GM03348 (cell line): ENCODE measurements at regions not wholly inside any gene's neighbourhood (a gene's known extent, or its start where the extent isn't known, plus 50 kb on each side); places are given as distances from the start of the nearest gene placed in this dataset.
A peak's percentile ranks its signal among the peaks of the same experiment; 100 is the strongest.

Source experiments
- DNase-seq: peaks from one replicate; pipeline ENCODE4 v3.0.0; 2012; ENCODE audit warnings: low spot score

DNA sequence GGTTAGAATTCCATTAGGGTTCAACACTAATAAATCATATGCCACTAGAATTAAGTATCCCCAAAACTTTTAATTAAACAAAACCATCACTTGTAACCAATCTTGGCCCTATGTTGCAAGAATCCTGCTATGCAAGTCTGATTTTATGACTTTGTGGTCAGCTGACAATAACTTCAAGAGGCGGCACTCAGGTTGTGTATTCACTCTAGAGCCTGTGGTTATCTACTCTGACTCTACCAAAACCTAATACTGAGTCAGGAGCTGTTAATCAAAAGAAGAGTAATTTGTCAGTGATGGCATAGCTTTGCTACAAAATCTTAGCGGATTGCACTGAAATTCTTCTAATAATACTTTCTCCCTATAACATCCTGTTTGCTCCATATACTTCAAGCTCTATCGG is 253.7 kb downstream of the AASDHPPT start:
- peak; percentile 26 for DNase-seq

DNA sequence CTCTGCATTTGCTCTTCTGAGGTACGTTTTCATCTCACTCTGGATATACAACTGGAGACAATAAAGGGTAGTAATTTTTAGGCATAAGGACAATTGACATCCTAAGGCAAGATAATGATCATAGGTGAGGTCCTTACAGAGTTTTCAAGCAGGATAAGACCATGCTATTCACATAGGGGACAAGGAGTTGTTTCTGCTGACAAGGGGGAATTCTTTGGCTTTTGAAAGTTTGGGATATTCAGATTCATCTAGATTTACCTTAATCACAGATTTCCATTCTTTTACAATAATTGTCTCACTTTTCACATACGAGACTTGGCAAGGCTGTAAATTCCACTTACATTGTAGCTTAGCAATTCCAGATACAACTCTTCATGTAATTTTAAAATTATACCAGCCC is 256.2 kb downstream of the AASDHPPT start:
- no peak for DNase-seq

DNA sequence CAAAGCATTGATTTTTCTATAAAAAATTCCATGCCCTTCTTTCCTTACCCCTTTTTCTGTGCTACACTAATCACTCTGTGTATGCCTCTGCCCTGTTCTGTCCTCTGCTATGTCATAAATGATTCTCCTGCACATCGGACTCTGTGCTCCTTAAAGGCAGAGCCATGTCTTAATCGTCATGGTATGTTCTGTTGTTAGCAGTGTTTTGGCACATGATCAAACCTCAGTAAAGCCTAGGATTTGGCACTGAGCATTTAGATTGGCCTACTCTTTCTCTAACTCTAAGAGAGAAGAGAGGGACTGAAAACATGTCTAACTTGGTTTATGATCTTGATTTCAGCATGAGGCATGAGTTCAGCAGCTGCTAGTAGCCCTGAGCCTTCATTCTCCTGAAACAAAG is 266.9 kb downstream of the AASDHPPT start:
- no peak for DNase-seq

GRCh38 chr11:106344966-106345365 is 267.5 kb downstream of the AASDHPPT start:
- no peak for DNase-seq

- no peak for DNase-seq
These were observed 275.6 kb downstream of the AASDHPPT start for GRCh38 chr11:106353031-106353430.

- no peak for DNase-seq
These were observed 291.8 kb downstream of the AASDHPPT start for GRCh38 chr11:106369224-106369623.

DNA sequence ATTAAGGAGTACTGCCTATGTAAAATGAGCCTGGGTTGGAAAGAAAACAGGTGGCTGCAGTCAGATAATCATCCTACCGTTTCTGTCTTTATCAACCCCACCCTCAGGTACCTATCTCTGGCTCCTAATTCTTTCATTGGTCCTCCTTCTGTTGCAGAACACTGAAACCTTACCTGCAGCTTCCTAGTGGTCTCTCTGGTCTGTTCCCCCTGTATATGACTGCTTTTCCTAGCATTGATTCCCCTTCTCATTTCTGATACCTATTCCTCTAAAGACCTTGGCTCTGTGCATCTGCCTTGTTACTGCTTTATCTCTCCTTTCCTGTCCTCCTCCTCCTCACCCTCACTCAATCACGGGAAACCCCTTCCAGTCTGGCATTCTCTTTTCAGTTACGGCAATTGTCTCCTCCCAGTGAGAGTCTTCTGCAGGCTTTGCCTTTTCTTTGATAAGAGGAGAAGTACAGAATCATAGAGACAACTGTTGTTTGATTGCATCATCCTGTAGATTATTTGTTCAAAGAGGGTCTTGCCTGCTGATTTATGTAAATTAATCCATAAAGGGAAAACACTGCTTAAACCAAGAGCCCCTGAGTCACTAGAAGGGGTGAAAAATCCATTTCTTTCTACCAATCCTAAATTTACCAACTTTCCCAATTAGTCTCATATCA is 301.2 kb downstream of the AASDHPPT start:
- no peak for DNase-seq

DNA sequence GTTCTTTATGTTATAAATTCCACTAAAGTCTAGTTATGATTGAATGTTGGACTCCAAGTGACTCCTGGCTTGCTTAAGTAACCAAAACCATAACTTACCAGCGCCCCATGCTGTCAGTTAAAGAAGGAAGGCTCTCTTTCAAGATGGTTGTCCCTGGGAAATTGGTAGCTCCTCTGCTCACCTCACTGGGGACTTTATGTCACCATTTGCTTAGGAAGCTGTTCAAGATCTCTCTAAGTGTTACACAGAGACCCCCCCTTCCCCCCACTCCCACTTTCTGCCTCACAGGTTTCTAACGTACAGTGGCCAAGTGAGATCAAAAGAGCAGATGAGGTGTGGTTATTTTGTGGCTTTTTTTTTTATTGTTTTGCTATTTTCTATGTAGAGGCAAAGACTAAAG is 301.8 kb downstream of the AASDHPPT start:
- DNase-seq: no peak

- no peak for DNase-seq
These were observed 302.2 kb downstream of the AASDHPPT start for GRCh38 chr11:106379712-106380111.

DNA sequence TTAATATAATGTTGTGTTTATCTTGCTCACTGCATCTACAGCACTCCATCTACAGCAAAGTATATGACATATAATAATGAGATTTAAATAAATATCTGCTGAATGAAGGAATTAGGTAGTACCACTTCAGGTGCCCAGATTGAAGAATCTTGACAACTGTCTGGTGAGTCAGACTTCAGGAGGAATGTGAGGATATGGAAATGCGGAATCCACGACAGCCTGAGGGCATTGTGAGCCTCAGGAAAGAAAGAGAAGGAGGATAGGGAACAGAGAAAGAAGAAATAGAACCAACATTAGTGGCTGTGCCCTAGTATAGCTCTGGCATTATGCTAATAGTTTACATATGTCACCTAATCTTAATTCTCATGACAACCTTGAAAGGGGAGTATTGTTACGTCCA is 304.4 kb downstream of the AASDHPPT start:
- no peak for DNase-seq

- no peak for DNase-seq
These were observed 307.0 kb downstream of the AASDHPPT start for GRCh38 chr11:106384429-106384828.

- no peak for DNase-seq
These were observed 309.1 kb downstream of the AASDHPPT start for GRCh38 chr11:106386519-106386918.

DNA sequence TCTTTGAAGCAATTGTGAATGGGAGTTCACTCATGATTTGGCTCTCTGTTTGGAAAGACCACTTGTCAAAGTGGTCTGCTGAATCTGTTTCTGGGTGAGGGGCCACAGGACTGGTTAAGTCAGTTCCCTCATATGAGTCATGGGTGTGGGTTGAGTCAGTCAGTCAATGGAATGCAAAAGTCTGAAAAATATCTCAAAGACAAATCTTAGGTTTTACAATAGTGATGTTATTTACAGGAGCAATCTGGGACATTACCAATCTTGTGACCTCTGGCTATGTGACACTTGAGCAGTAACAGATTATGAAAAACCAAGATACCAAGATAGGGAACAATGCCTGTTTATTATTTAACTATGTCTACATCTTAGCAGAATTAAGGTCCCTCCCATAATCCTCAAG is 311.6 kb downstream of the AASDHPPT start:
- peak; percentile 27 for DNase-seq

DNA sequence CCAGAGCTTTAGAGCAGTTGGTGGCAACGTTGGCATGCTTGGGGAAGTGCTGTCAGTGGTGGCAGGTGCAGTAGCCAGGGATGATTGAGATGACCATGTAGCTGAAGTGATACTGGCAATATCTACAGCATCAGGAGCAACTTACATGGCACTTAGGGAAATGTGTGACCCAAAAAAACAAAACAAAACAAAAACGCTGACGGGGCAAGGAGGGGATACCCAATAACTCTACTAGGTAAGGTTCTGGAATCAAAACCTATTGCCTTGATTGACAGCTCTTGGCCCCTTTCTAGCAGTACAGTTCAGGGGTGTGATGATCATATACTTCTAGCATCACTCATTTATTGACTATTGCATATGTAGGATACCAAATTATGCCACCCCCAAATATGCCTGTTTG is 312.6 kb downstream of the AASDHPPT start:
- DNase-seq: no peak

DNA sequence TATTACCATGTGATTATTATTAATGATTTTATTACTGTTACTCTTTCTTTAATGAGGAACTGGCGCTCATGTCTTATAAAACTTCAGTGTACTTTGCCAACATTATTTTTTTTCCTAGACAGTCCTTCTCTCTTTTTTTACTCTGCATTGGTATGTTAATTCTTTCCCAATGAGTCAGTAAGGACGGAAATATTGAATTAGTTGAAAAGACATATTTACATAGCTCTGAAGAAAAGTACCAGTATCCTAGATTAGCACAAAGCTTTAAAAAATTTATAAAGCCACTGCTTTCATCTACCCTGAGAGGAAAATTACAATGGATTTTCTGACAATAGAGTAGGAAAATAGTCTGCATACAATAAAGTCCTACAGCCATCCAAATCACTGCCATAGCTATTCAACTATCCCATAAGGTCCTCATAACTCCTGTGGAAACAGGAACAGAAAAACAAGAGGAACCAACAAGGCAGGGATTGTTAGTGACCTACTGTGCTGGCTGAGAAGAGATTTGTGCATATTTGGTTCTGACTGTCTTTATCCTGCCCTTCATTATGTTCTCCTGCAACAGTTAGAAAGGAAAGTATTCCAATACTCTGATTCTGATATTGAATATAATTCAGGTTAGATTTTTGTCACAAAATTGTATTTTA is 314.4 kb downstream of the AASDHPPT start:
- peak; percentile 56 for DNase-seq

DNA sequence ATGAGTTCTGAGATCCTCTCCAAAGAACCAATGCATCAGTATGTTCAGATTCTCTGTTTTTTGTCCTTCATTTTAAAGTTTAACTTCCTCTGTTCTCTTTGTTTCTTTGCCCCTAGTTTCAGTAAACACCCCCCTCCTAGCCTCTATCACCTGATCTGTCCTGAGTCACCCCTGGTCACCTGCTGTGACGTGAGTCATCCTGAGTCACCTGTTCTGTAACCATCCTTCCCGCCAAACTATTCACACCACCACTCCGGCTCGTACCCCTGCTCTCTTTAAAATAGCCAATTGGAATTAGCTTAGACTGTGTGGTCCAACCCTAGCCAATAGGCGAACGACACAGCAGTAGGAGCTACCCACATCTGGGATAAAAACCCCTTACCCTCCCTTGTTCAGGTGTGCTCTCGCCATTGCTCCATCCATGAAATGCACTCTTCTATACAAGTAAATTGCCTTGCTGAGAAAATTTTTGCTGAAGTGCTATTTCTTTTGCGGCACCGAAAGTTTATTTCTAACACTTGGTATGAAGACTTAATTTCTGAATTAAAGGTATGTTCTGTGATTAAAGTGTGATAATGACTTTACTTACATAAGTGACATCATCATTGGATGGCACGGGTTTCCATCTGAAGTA is 318.4 kb downstream of the AASDHPPT start:
- DNase-seq: no peak

DNA sequence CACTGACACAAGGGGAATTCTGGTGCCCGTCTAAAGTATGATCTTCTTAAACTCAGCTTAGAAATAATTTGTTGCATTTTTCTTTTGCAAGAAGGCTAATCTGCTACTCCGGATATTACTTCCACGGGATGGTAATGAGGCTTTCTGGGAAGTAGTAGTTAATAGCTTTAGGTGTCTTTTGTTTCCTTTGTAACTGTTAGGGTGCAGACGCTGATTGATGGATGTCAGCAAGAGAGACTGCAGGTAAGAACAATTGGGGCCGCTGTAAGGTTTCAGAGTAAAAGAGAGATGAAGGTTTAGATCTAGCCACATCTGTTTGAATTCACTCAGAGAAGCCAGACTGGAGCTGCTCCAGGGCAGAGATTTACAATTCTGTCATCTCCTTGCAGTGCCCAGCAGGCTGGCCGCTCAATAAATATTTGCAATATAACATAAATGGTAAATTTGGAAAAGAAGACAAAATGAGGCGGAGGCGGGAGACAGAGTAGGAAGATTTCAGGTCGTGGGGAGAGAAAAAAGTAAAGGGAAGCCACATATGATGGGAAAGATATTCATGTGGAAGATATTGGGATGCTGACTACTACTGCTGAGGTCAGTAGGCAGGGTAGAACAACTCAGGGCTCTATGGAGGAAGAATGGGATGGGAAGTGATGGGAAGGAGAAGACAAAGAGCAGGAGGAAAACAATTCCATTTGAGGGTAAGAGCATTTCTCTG is 320.5 kb downstream of the AASDHPPT start:
- DNase-seq: peak; percentile 9

- peak; percentile 29 for DNase-seq
These were observed 321.1 kb downstream of the AASDHPPT start for GRCh38 chr11:106398502-106399075.

DNA sequence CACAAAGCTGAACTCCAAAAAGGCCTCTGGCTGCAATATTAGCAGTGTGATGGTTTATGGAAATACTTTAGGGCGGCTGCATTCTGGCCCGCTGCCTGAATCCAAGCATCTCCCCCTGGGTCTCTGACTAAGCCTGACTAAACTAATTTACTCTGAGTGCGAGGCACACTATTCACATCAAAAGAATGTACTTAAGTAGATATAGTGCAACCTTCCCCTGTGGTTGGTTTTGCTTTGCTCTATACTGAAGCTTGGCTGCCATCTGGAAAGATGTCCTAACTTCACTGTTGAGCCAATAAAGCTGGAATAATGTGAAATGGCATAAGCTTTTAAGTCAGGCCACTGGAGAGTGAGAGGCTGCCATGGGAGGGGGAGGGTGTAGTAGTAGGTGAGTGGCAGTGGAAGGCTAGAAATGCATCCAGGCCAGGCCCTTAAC is 321.6 kb downstream of the AASDHPPT start:
- DNase-seq: peak; percentile 91

DNA sequence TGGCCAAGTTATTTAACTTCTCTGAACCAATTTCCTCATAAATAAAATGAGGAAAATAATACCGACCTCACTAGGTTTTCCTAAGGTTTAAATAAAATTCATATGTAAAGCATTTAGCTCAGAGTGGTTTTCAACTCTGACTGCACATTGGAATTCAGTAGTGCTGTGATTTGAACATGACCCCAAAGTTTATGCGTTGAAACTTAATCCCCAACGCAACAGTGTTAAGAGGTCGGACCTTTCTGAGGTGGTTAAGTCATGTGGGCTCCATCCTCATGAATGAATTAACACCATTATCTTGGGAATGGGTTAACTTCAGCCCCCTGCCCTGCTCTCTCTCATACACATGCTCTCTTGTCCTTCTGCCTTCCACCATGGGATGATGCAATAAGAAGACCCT is 322.2 kb downstream of the AASDHPPT start:
- DNase-seq: no peak

DNA sequence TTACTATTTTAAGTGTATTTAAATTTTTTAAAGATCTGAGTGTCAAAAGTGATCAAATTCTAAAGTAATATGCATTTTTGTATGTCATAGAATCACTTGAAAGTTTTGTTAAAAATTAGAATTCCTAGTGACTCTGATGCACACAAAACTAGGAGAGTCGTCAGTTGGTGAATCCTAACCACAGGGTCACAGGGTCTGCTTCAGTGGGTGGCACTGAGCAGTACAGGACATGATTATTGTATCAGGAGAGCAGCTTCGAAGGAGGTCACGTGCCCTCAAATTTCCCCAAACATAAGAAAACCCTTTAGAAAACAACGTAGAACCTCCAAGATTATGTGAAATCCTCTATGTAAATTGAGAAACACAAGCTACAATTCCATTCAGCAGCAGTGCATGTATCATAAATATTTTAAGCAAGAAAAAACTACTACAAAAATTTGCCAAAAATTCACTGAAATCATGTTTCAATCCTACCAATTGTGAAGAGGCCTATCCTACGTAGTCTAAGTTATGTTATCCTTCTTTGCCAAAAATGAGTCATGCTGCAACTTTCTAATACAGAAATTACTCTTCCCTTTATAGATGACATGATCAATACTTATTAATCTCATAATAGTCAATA is 323.6 kb downstream of the AASDHPPT start:
- no peak for DNase-seq

- no peak for DNase-seq
These were observed 326.3 kb downstream of the AASDHPPT start for GRCh38 chr11:106403751-106404150.
